ENCODE measurements at regions not wholly inside any gene's neighbourhood (a gene's known extent, or its start where the extent isn't known, plus 50 kb on each side); places are given as distances from the start of the nearest gene placed in this dataset.

GRCh38 chr2:65737452-65738011 is 305.1 kb upstream of the SPRED2 start:
- H4K20me1 ChIP-seq (ENCODE audit: insufficient read depth, low read length): no peaks in the 10 kb centered on the region
- no peaks in the 10 kb centered on the region for H3K79me2 ChIP-seq (ENCODE audit: insufficient read depth, low read length)
- 100% methylated on average over 1 of the region's 4 CpGs for WGBS (ENCODE audit: insufficient coverage)
- no peak overlapping the region for H3K9ac ChIP-seq (ENCODE audit: insufficient read depth, low read length, poor library complexity, severe bottlenecking)
- H3K36me3 ChIP-seq (replicated peaks in 1 of 2; ENCODE audit: control insufficient read depth in 1 of 2, insufficient read depth in 2 of 2, low read length in 2 of 2): no peaks in the 10 kb centered on the region
- TF ChIP-seq CTCF (IDR thresholded peaks at IDR 0.05): no peak
- intact Hi-C loops (cut with micrococcal nuclease): no loop called here
- H3K27ac ChIP-seq (ENCODE audit: low read depth in 1 of 2, low read length in 2 of 2): no peak overlapping the region
- Mint-ChIP-seq H3K4me3 (no peak overlapping the region), H3K27ac (no peak overlapping the region), H3K36me3 (no peaks in the 10 kb centered on the region), H3K4me1 (no peaks in the 10 kb centered on the region), H3K27me3 (ENCODE audit: low read depth in 3 of 3) (peaks cover 0 to 3% (median 1%) of the 10 kb centered on the region in 3 donors), H3K9me3 (peaks cover 0 to 6% (median 0%) of the 10 kb centered on the region in 7 donors)
- DNase-seq: no peak
- H3K4me3 ChIP-seq (replicated peaks in 1 of 3; ENCODE audit: low read depth in 2 of 3, low read length in 3 of 3): no peak overlapping the region
- H3K9me3 ChIP-seq (replicated peaks in 1 of 2; ENCODE audit: control insufficient read depth in 1 of 2, insufficient read depth in 1 of 2, low read length in 2 of 2): no peaks in the 10 kb centered on the region
- H3K27me3 ChIP-seq (ENCODE audit: control insufficient read depth in 2 of 2, insufficient read depth in 2 of 2, low read length in 2 of 2): no peaks in the 10 kb centered on the region
- no peak overlapping the region for H3K4me2 ChIP-seq (replicated peaks; ENCODE audit: extremely low read depth, low read length, poor library complexity, severe bottlenecking)
- no peak overlapping the region for H2AFZ ChIP-seq (ENCODE audit: insufficient read depth, low read depth, low read length, poor library complexity, severe bottlenecking)
- no peaks in the 10 kb centered on the region for H3K4me1 ChIP-seq (ENCODE audit: control insufficient read depth in 1 of 2, insufficient read depth in 2 of 2, low read length in 2 of 2)

- no peaks in the 10 kb centered on the region for H4K20me1 ChIP-seq (ENCODE audit: insufficient read depth, low read length)
- Mint-ChIP-seq H3K4me1 (peaks cover 9% of the 10 kb centered on the region), H3K4me3 (no peak overlapping the region), H3K27ac (no peak overlapping the region), H3K9me3 (peaks cover 0 to 4% (median 0%) of the 10 kb centered on the region in 7 donors), H3K27me3 (ENCODE audit: low read depth in 3 of 3) (peaks cover 0 to 11% (median 2%) of the 10 kb centered on the region in 3 donors), H3K36me3 (no peaks in the 10 kb centered on the region)
- no peak overlapping the region for H3K4me2 ChIP-seq (replicated peaks; ENCODE audit: extremely low read depth, low read length, poor library complexity, severe bottlenecking)
- no peaks in the 10 kb centered on the region for H3K79me2 ChIP-seq (ENCODE audit: insufficient read depth, low read length)
- no peaks in the 10 kb centered on the region for H3K4me1 ChIP-seq (ENCODE audit: control insufficient read depth in 1 of 2, insufficient read depth in 2 of 2, low read length in 2 of 2)
- TF ChIP-seq CTCF (IDR thresholded peaks at IDR 0.05): no peak
- no peaks in the 10 kb centered on the region for H3K9me3 ChIP-seq (replicated peaks in 1 of 2; ENCODE audit: control insufficient read depth in 1 of 2, insufficient read depth in 1 of 2, low read length in 2 of 2)
- H3K36me3 ChIP-seq (replicated peaks in 1 of 2; ENCODE audit: control insufficient read depth in 1 of 2, insufficient read depth in 2 of 2, low read length in 2 of 2): no peaks in the 10 kb centered on the region
- H3K27me3 ChIP-seq (ENCODE audit: control insufficient read depth in 2 of 2, insufficient read depth in 2 of 2, low read length in 2 of 2): no peaks in the 10 kb centered on the region
- H3K27ac ChIP-seq (ENCODE audit: low read depth in 1 of 2, low read length in 2 of 2): no peak overlapping the region
- 96% methylated on average over 10 of the region's 12 CpGs for WGBS (ENCODE audit: insufficient coverage)
- no peak for DNase-seq
- intact Hi-C loops (cut with micrococcal nuclease): no loop called here
- no peak overlapping the region for H3K9ac ChIP-seq (ENCODE audit: insufficient read depth, low read length, poor library complexity, severe bottlenecking)
- no peak overlapping the region for H3K4me3 ChIP-seq (replicated peaks in 1 of 3; ENCODE audit: low read depth in 2 of 3, low read length in 3 of 3)
- no peak overlapping the region for H2AFZ ChIP-seq (ENCODE audit: insufficient read depth, low read depth, low read length, poor library complexity, severe bottlenecking)
These were observed 299.1 kb upstream of the SPRED2 start for GRCh38 chr2:65731476-65731875.

Data from CD14-positive monocyte (primary cell).